ENCODE measurements at regions not wholly inside any gene's neighbourhood (a gene's known extent, or its start where the extent isn't known, plus 50 kb on each side); places are given as distances from the start of the nearest gene placed in this dataset.

GRCh38 chr6:169967687-169968086 lies 216.3 kb downstream of the ERMARD start:
- TF ChIP-seq YY1 (IDR thresholded peaks at IDR 0.05; ENCODE audit: insufficient read depth, insufficient read length) (no peak), ZNF274 (IDR thresholded peaks at IDR 0.05; ENCODE audit: low read depth, low read length) (no peak)

Measured in NT2/D1 (cell line).